Activated T-cell treated with anti-CD3 and anti-CD28 coated beads, Interleukin-2, amount 50 U/mL, for 24 hours (primary cell): ENCODE measurements at regions not wholly inside any gene's neighbourhood (a gene's known extent, or its start where the extent isn't known, plus 50 kb on each side); places are given as distances from the start of the nearest gene placed in this dataset.
"Not testable (repeated sequence)": the region's sequence is repeated elsewhere in the genome, so short reads cannot be mapped to it uniquely, and the experiment has no call there.

Source experiments
- DNase-seq: peaks from one replicate; pipeline ENCODE4 v3.0.0-alpha.2; 2020
- H3K27ac Mint-ChIP-seq: 2 replicates; pipeline ENCODE4 v1.8.0; 2020; ENCODE audit warnings: mild to moderate bottlenecking, mixed read lengths
- H3K27me3 Mint-ChIP-seq: 2 replicates; pipeline ENCODE4 v1.8.0; 2020; ENCODE audit warnings: mixed read lengths
- H3K36me3 Mint-ChIP-seq: 2 replicates; pipeline ENCODE4 v1.8.0; 2020; ENCODE audit warnings: low read depth, mixed read lengths
- H3K4me1 Mint-ChIP-seq: 2 replicates; pipeline ENCODE4 v1.8.0; 2020; ENCODE audit warnings: low read depth, mixed read lengths
- H3K4me3 Mint-ChIP-seq: 2 replicates; pipeline ENCODE4 v1.8.0; 2020; ENCODE audit warnings: mild to moderate bottlenecking, moderate library complexity, mixed read lengths
- H3K9me3 Mint-ChIP-seq: 2 replicates; pipeline ENCODE4 v1.8.0; 2020; ENCODE audit warnings: mixed read lengths

GRCh38 chr3:99325402-99325801, 313.0 kb upstream of the COL8A1 start:
- Mint-ChIP-seq H3K36me3 (no peaks in the 10 kb centered on the region), H3K4me3 (no peak overlapping the region), H3K9me3 (peaks cover 6% of the 10 kb centered on the region), H3K4me1 (no peaks in the 10 kb centered on the region), H3K27me3 (no peaks in the 10 kb centered on the region), H3K27ac (no peak overlapping the region)
- DNase-seq = no peak

- Mint-ChIP-seq H3K4me1 (no peaks in the 10 kb centered on the region), H3K27ac (no peak overlapping the region), H3K27me3 (no peaks in the 10 kb centered on the region), H3K4me3 (no peak overlapping the region), H3K9me3 (peaks cover 6% of the 10 kb centered on the region), H3K36me3 (no peaks in the 10 kb centered on the region)
- no peak for DNase-seq
Measured at GRCh38 chr3:99324636-99325203, 313.7 kb upstream of the COL8A1 start.

GRCh38 chr3:99323940-99324339, 314.5 kb upstream of the COL8A1 start:
- DNase-seq = no peak
- no peaks in the 10 kb centered on the region for H3K36me3 Mint-ChIP-seq
- peaks cover 6% of the 10 kb centered on the region for H3K9me3 Mint-ChIP-seq
- no peak overlapping the region for H3K27ac Mint-ChIP-seq
- H3K4me1 Mint-ChIP-seq = no peaks in the 10 kb centered on the region
- no peaks in the 10 kb centered on the region for H3K27me3 Mint-ChIP-seq
- H3K4me3 Mint-ChIP-seq = no peak overlapping the region

- Mint-ChIP-seq H3K4me3 (no peak overlapping the region), H3K27me3 (no peaks in the 10 kb centered on the region), H3K27ac (no peak overlapping the region), H3K9me3 (peaks cover 6% of the 10 kb centered on the region), H3K36me3 (no peaks in the 10 kb centered on the region), H3K4me1 (no peaks in the 10 kb centered on the region)
- no peak for DNase-seq
Measured at GRCh38 chr3:99322551-99322950, 315.8 kb upstream of the COL8A1 start.

- H3K4me3 Mint-ChIP-seq = no peak overlapping the region
- no peak for DNase-seq
- no peaks in the 10 kb centered on the region for H3K36me3 Mint-ChIP-seq
- peaks cover 2% of the 10 kb centered on the region for H3K9me3 Mint-ChIP-seq
- no peak overlapping the region for H3K27ac Mint-ChIP-seq
- H3K4me1 Mint-ChIP-seq = no peaks in the 10 kb centered on the region
- no peaks in the 10 kb centered on the region for H3K27me3 Mint-ChIP-seq
Measured at GRCh38 chr3:99321261-99321660, 317.1 kb upstream of the COL8A1 start.

GRCh38 chr3:99319961-99320360, 318.4 kb upstream of the COL8A1 start:
- H3K27ac Mint-ChIP-seq = no peak overlapping the region
- no peaks in the 10 kb centered on the region for H3K27me3 Mint-ChIP-seq
- H3K4me1 Mint-ChIP-seq = no peaks in the 10 kb centered on the region
- DNase-seq = no peak
- H3K36me3 Mint-ChIP-seq = no peaks in the 10 kb centered on the region
- peaks cover 2% of the 10 kb centered on the region for H3K9me3 Mint-ChIP-seq
- no peak overlapping the region for H3K4me3 Mint-ChIP-seq

GRCh38 chr3:99319450-99319849, 318.9 kb upstream of the COL8A1 start:
- Mint-ChIP-seq H3K4me3 (no peak overlapping the region), H3K27me3 (no peaks in the 10 kb centered on the region), H3K9me3 (peaks cover 2% of the 10 kb centered on the region), H3K27ac (no peak overlapping the region), H3K4me1 (no peaks in the 10 kb centered on the region), H3K36me3 (no peaks in the 10 kb centered on the region)
- no peak for DNase-seq

- Mint-ChIP-seq H3K27ac (no peak overlapping the region), H3K4me1 (no peaks in the 10 kb centered on the region), H3K9me3 (peaks cover 6% of the 10 kb centered on the region), H3K27me3 (no peaks in the 10 kb centered on the region), H3K36me3 (no peaks in the 10 kb centered on the region), H3K4me3 (no peak overlapping the region)
- no peak for DNase-seq
Measured at GRCh38 chr3:99317201-99317600, 321.2 kb upstream of the COL8A1 start.

GRCh38 chr3:99315896-99316295, 322.5 kb upstream of the COL8A1 start:
- DNase-seq = no peak
- H3K27ac Mint-ChIP-seq = no peak overlapping the region
- H3K4me3 Mint-ChIP-seq = no peak overlapping the region
- peaks cover 10% of the 10 kb centered on the region for H3K9me3 Mint-ChIP-seq
- H3K4me1 Mint-ChIP-seq = no peaks in the 10 kb centered on the region
- H3K36me3 Mint-ChIP-seq = no peaks in the 10 kb centered on the region
- H3K27me3 Mint-ChIP-seq = no peaks in the 10 kb centered on the region

GRCh38 chr3:99313485-99313884, 324.9 kb upstream of the COL8A1 start:
- no peaks in the 10 kb centered on the region for H3K36me3 Mint-ChIP-seq
- H3K27ac Mint-ChIP-seq = no peak overlapping the region
- DNase-seq = no peak
- no peaks in the 10 kb centered on the region for H3K27me3 Mint-ChIP-seq
- no peak overlapping the region for H3K4me3 Mint-ChIP-seq
- peaks cover 28% of the 10 kb centered on the region for H3K9me3 Mint-ChIP-seq
- no peaks in the 10 kb centered on the region for H3K4me1 Mint-ChIP-seq

GRCh38 chr3:99298661-99299060, 339.7 kb upstream of the COL8A1 start:
- Mint-ChIP-seq H3K9me3 (no peaks in the 10 kb centered on the region), H3K4me3 (no peak overlapping the region), H3K4me1 (no peaks in the 10 kb centered on the region), H3K27me3 (no peaks in the 10 kb centered on the region), H3K27ac (no peak overlapping the region), H3K36me3 (no peaks in the 10 kb centered on the region)
- no peak for DNase-seq

- DNase-seq = no peak
- Mint-ChIP-seq H3K4me1 (no peaks in the 10 kb centered on the region), H3K27ac (no peak overlapping the region), H3K4me3 (no peak overlapping the region), H3K36me3 (no peaks in the 10 kb centered on the region), H3K27me3 (no peaks in the 10 kb centered on the region), H3K9me3 (no peaks in the 10 kb centered on the region)
Measured at GRCh38 chr3:99295836-99296235, 342.6 kb upstream of the COL8A1 start.

- H3K4me3 Mint-ChIP-seq, H3K27me3 Mint-ChIP-seq, H3K36me3 Mint-ChIP-seq: not testable (repeated sequence)
Measured at GRCh38 chr3:99294092-99294491, 344.3 kb upstream of the COL8A1 start.

GRCh38 chr3:99287876-99288275, 350.5 kb upstream of the COL8A1 start:
- no peak overlapping the region for H3K27ac Mint-ChIP-seq
- H3K4me1 Mint-ChIP-seq = no peaks in the 10 kb centered on the region

More at GRCh38 chr3:99294092-99294491, 344.3 kb upstream of the COL8A1 start:
- not testable (repeated sequence) for H3K27ac Mint-ChIP-seq, H3K4me1 Mint-ChIP-seq, DNase-seq, H3K9me3 Mint-ChIP-seq

GRCh38 chr3:99286266-99286845, 352.0 kb upstream of the COL8A1 start:
- H3K27me3 Mint-ChIP-seq = no peaks in the 10 kb centered on the region
- no peaks in the 10 kb centered on the region for H3K36me3 Mint-ChIP-seq
- no peak for DNase-seq
- peaks cover 12% of the 10 kb centered on the region for H3K9me3 Mint-ChIP-seq
- no peak overlapping the region for H3K4me3 Mint-ChIP-seq
- H3K4me1 Mint-ChIP-seq = no peaks in the 10 kb centered on the region
- H3K27ac Mint-ChIP-seq = no peak overlapping the region

More at GRCh38 chr3:99287876-99288275, 350.5 kb upstream of the COL8A1 start:
- no peaks in the 10 kb centered on the region for H3K36me3 Mint-ChIP-seq
- H3K27me3 Mint-ChIP-seq = no peaks in the 10 kb centered on the region
- H3K4me3 Mint-ChIP-seq = no peak overlapping the region
- no peak for DNase-seq
- peaks cover 12% of the 10 kb centered on the region for H3K9me3 Mint-ChIP-seq
